ENCODE measurements at regions not wholly inside any gene's neighbourhood (a gene's known extent, or its start where the extent isn't known, plus 50 kb on each side); places are given as distances from the start of the nearest gene placed in this dataset.

- Histone ChIP-seq H3K4me3 (no peak overlapping the region), H3K9me3 (no peaks in the 10 kb centered on the region), H3K4me1 (no peaks in the 10 kb centered on the region), H3K36me3 (no peaks in the 10 kb centered on the region), H3K27ac (no peak overlapping the region), H3K27me3 (peaks cover 0 to 39% (median 0%) of the 10 kb centered on the region in 3 donors)
- no peak for TF ChIP-seq CTCF (IDR thresholded peaks at IDR 0.05)
- no peak for TF ChIP-seq POLR2AphosphoS5 (IDR thresholded peaks at IDR 0.05)
- no peak for TF ChIP-seq EP300 (IDR thresholded peaks at IDR 0.05)
- no peak for TF ChIP-seq POLR2A (IDR thresholded peaks at IDR 0.05)
- intact Hi-C loops (cut with DNase I; ENCODE audit: low total_unique reads): no loop called here
- DNase-seq: no peak
- 73 to 82% (median 80%) methylated on average over 13 to 26 of the region's 26 CpGs for WGBS, 5 donors
Measured at GRCh38 chr22:49178246-49179005, 649.2 kb downstream of the BRD1 start.

- TF ChIP-seq POLR2A (IDR thresholded peaks at IDR 0.05) (no peak), CTCF (IDR thresholded peaks at IDR 0.05) (no peak), POLR2AphosphoS5 (IDR thresholded peaks at IDR 0.05) (no peak), EP300 (IDR thresholded peaks at IDR 0.05) (no peak)
- intact Hi-C loops (cut with DNase I; ENCODE audit: low total_unique reads): no loop called here
- 65 to 78% (median 76%) methylated on average over 5 to 12 of the region's 12 CpGs for WGBS, 5 donors
- H3K4me3 ChIP-seq: no peak overlapping the region
- no peaks in the 10 kb centered on the region for H3K4me1 ChIP-seq
- no peaks in the 10 kb centered on the region for H3K9me3 ChIP-seq
- H3K27ac ChIP-seq: no peak overlapping the region
- H3K36me3 ChIP-seq: no peaks in the 10 kb centered on the region
- DNase-seq: no peak
- peaks cover 0 to 32% (median 0%) of the 10 kb centered on the region in 3 donors for H3K27me3 ChIP-seq
Measured at GRCh38 chr22:49177666-49178065, 650.0 kb downstream of the BRD1 start.

GRCh38 chr22:49176956-49177355 is 650.7 kb downstream of the BRD1 start:
- WGBS, 5 donors: 74 to 87% (median 79%) methylated on average over 6 of the region's 6 CpGs

GRCh38 chr22:49170053-49170452 is 657.6 kb downstream of the BRD1 start:
- H3K4me3 ChIP-seq: no peak overlapping the region
- intact Hi-C loops (cut with DNase I; ENCODE audit: low total_unique reads): no loop called here
- no peaks in the 10 kb centered on the region for H3K27me3 ChIP-seq
- H3K36me3 ChIP-seq: no peaks in the 10 kb centered on the region
- no peak for DNase-seq
- WGBS, 5 donors: 66 to 82% (median 80%) methylated on average over 4 of the region's 4 CpGs
- H3K9me3 ChIP-seq: peaks cover 0 to 30% (median 9%) of the 10 kb centered on the region in 4 donors
- no peaks in the 10 kb centered on the region for H3K4me1 ChIP-seq
- no peak overlapping the region for H3K27ac ChIP-seq
- no peak for TF ChIP-seq CTCF (IDR thresholded peaks at IDR 0.05)
- no peak for TF ChIP-seq POLR2AphosphoS5 (IDR thresholded peaks at IDR 0.05)
- no peak for TF ChIP-seq EP300 (IDR thresholded peaks at IDR 0.05)
- TF ChIP-seq POLR2A (IDR thresholded peaks at IDR 0.05): no peak

More at GRCh38 chr22:49176956-49177355, 650.7 kb downstream of the BRD1 start:
- H3K27me3 ChIP-seq: peaks cover 0 to 32% (median 0%) of the 10 kb centered on the region in 3 donors
- no peaks in the 10 kb centered on the region for H3K36me3 ChIP-seq
- TF ChIP-seq CTCF (IDR thresholded peaks at IDR 0.05): no peak
- TF ChIP-seq POLR2A (IDR thresholded peaks at IDR 0.05): no peak
- no peak for TF ChIP-seq POLR2AphosphoS5 (IDR thresholded peaks at IDR 0.05)
- TF ChIP-seq EP300 (IDR thresholded peaks at IDR 0.05): no peak
- H3K9me3 ChIP-seq: peaks cover 0 to 3% (median 0%) of the 10 kb centered on the region in 4 donors
- intact Hi-C loops (cut with DNase I; ENCODE audit: low total_unique reads): no loop called here
- H3K4me1 ChIP-seq: no peaks in the 10 kb centered on the region
- DNase-seq: no peak
- no peak overlapping the region for H3K4me3 ChIP-seq
- no peak overlapping the region for H3K27ac ChIP-seq
